ENCODE measurements at regions not wholly inside any gene's neighbourhood (a gene's known extent, or its start where the extent isn't known, plus 50 kb on each side); places are given as distances from the start of the nearest gene placed in this dataset.

DNA sequence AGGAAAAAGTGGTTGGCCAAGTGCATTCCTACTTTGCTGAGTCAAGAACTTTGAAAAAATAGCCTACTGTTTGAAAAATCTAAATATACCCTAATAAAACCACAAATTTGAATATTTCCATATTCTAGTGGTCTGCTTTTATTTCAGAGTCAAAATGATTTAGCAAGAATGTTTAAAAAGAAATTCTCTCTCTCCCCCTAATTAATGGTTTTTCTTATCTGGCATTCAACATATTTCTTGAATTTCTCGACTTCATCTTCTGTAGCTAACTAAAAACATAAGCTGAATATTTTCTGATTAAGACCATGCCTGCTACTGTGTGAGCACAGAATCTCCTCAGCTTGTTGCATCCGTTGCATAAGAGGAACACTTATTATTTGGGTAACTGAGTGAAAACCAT lies 563.5 kb upstream of the TBL1XR1 start:
- ATAC-seq (ENCODE audit: poor library complexity) (no peak), DNase-seq (no peak)
- ChIA-PET POLR2A (no interaction called here), CTCF (no interaction called here)
- Histone ChIP-seq H3K9me3 (ENCODE audit: control insufficient read depth in 1 of 2, insufficient read depth in 1 of 2, low read length in 2 of 2) (no peaks in the 10 kb centered on the region), H3K27ac (ENCODE audit: low read depth in 1 of 2, low read length in 2 of 2) (no peak overlapping the region), H3K4me1 (ENCODE audit: insufficient read depth, low read length) (no peaks in the 10 kb centered on the region), H3K36me3 (ENCODE audit: insufficient read depth, low read length) (no peaks in the 10 kb centered on the region), H3K27me3 (ENCODE audit: control insufficient read depth in 1 of 2, insufficient read depth in 2 of 2, low read length in 2 of 2) (no peaks in the 10 kb centered on the region), H3K4me3 (ENCODE audit: low read length) (no peak overlapping the region)
- H3K4me1 Mint-ChIP-seq (ENCODE audit: low read depth) = no peaks in the 10 kb centered on the region
- no peak overlapping the region for H3K27ac Mint-ChIP-seq
- H3K4me3 Mint-ChIP-seq = no peak overlapping the region
- H3K27me3 Mint-ChIP-seq = no peaks in the 10 kb centered on the region
- intact Hi-C loops (cut with DNase I, micrococcal nuclease) = no loop called here
- H3K9me3 Mint-ChIP-seq = no peaks in the 10 kb centered on the region
- TF ChIP-seq, protein P1, sequence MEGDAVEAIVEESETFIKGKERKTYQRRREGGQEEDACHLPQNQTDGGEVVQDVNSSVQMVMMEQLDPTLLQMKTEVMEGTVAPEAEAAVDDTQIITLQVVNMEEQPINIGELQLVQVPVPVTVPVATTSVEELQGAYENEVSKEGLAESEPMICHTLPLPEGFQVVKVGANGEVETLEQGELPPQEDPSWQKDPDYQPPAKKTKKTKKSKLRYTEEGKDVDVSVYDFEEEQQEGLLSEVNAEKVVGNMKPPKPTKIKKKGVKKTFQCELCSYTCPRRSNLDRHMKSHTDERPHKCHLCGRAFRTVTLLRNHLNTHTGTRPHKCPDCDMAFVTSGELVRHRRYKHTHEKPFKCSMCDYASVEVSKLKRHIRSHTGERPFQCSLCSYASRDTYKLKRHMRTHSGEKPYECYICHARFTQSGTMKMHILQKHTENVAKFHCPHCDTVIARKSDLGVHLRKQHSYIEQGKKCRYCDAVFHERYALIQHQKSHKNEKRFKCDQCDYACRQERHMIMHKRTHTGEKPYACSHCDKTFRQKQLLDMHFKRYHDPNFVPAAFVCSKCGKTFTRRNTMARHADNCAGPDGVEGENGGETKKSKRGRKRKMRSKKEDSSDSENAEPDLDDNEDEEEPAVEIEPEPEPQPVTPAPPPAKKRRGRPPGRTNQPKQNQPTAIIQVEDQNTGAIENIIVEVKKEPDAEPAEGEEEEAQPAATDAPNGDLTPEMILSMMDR (IDR thresholded peaks at IDR 0.05) = no peak
- no peaks in the 10 kb centered on the region for H3K36me3 Mint-ChIP-seq (ENCODE audit: low read depth)

DNA sequence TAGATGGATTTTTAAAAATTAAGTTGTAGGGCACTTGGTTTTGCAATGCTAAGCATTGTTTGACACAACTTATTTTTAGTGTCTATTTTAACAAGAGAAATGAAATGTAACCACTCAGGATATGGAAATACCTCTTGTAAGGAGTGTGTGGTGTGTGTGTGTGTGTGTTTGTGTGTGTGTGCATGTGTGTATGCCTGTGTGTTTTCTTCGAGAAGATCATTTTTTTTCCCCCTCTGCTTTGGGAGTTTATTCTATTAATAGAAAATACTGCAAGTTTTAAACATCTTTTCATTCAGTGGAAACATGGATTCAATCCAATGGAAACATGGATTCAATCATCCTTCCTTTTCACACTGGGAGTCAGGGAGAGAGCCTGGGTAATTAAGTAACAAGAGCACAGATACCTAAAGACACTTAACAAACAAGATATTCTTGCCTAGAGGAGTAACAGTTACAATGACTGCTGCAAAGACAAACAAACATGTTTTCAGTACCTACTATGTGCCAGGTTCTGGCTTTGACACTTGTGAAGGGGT lies 567.2 kb upstream of the TBL1XR1 start:
- CTCF ChIA-PET = no interaction called here

DNA sequence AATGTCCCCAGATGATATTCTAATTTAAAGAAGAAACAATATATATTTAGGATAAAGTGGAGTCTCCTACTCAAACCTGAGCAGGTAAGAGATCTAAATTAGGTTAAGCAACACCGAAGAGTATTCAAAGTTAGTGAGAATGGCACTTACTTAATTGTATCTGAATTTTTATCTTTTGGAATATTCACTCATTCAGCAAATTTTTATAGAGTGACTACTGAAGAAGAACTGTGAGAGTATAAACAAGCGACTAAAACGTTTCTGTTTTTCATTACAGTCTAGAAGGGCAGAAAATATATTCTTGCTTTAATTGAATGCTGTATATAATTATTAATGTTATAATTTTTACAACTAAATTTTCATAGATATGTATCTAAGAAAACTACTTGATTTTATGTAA lies 567.7 kb upstream of the TBL1XR1 start:
- CTCF ChIA-PET = no interaction called here
- intact Hi-C loops (cut with DNase I, micrococcal nuclease) = no loop called here
- POLR2A ChIA-PET = no interaction called here
- no peak for ATAC-seq (ENCODE audit: poor library complexity)
- H3K4me3 ChIP-seq (ENCODE audit: low read length) = no peak overlapping the region
- Mint-ChIP-seq H3K9me3 (peaks cover 2% of the 10 kb centered on the region), H3K27ac (no peak overlapping the region), H3K4me1 (ENCODE audit: low read depth) (no peaks in the 10 kb centered on the region), H3K4me3 (no peak overlapping the region), H3K36me3 (ENCODE audit: low read depth) (peaks cover 4% of the 10 kb centered on the region), H3K27me3 (no peaks in the 10 kb centered on the region)
- no peak overlapping the region for H3K27ac ChIP-seq (ENCODE audit: low read depth in 1 of 2, low read length in 2 of 2)
- no peaks in the 10 kb centered on the region for H3K4me1 ChIP-seq (ENCODE audit: insufficient read depth, low read length)
- H3K9me3 ChIP-seq (ENCODE audit: control insufficient read depth in 1 of 2, insufficient read depth in 1 of 2, low read length in 2 of 2) = peaks cover 0 to 10% of the 10 kb centered on the region in 2 experiments
- no peak for DNase-seq
- no peaks in the 10 kb centered on the region for H3K36me3 ChIP-seq (ENCODE audit: insufficient read depth, low read length)
- TF ChIP-seq, protein P1 (IDR thresholded peaks at IDR 0.05) = no peak
- no peaks in the 10 kb centered on the region for H3K27me3 ChIP-seq (ENCODE audit: control insufficient read depth in 1 of 2, insufficient read depth in 2 of 2, low read length in 2 of 2)

More for the DNA sequence above, 567.2 kb upstream of the TBL1XR1 start:
- no peak for ATAC-seq (ENCODE audit: poor library complexity)
- no peak for DNase-seq
- peaks cover 4% of the 10 kb centered on the region for H3K36me3 Mint-ChIP-seq (ENCODE audit: low read depth)
- Histone ChIP-seq H3K27me3 (ENCODE audit: control insufficient read depth in 1 of 2, insufficient read depth in 2 of 2, low read length in 2 of 2) (no peaks in the 10 kb centered on the region), H3K4me3 (ENCODE audit: low read length) (no peak overlapping the region), H3K4me1 (ENCODE audit: insufficient read depth, low read length) (no peaks in the 10 kb centered on the region), H3K9me3 (ENCODE audit: control insufficient read depth in 1 of 2, insufficient read depth in 1 of 2, low read length in 2 of 2) (peaks cover 0 to 10% of the 10 kb centered on the region in 2 experiments), H3K27ac (ENCODE audit: low read depth in 1 of 2, low read length in 2 of 2) (no peak overlapping the region), H3K36me3 (ENCODE audit: insufficient read depth, low read length) (no peaks in the 10 kb centered on the region)
- intact Hi-C loops (cut with DNase I, micrococcal nuclease) = no loop called here
- H3K4me3 Mint-ChIP-seq = no peak overlapping the region
- POLR2A ChIA-PET = no interaction called here
- H3K27ac Mint-ChIP-seq = no peak overlapping the region
- no peaks in the 10 kb centered on the region for H3K27me3 Mint-ChIP-seq
- no peaks in the 10 kb centered on the region for H3K4me1 Mint-ChIP-seq (ENCODE audit: low read depth)
- peaks cover 2% of the 10 kb centered on the region for H3K9me3 Mint-ChIP-seq
- TF ChIP-seq, protein P1 (IDR thresholded peaks at IDR 0.05) = no peak
